ENCODE measurements at regions not wholly inside any gene's neighbourhood (a gene's known extent, or its start where the extent isn't known, plus 50 kb on each side); places are given as distances from the start of the nearest gene placed in this dataset.

GRCh38 chr16:75780669-75781068 is 54.4 kb upstream of the CPHXL start:
- Mint-ChIP-seq H3K27me3 (peaks cover 58% of the 10 kb centered on the region), H3K36me3 (no peaks in the 10 kb centered on the region), H3K9me3 (no peaks in the 10 kb centered on the region), H3K27ac (no peak overlapping the region), H3K4me1 (no peaks in the 10 kb centered on the region), H3K4me3 (no peak overlapping the region)
- ATAC-seq (ENCODE audit: low read depth) (no peak), DNase-seq (no peak)
- POLR2A ChIA-PET: no interaction called here

- no peak overlapping the region for H3K27ac Mint-ChIP-seq
- H3K27me3 Mint-ChIP-seq: peaks cover 52% of the 10 kb centered on the region
- H3K9me3 Mint-ChIP-seq: no peaks in the 10 kb centered on the region
- DNase-seq: no peak
- H3K36me3 Mint-ChIP-seq: no peaks in the 10 kb centered on the region
- no peak for ATAC-seq (ENCODE audit: low read depth)
- no peaks in the 10 kb centered on the region for H3K4me1 Mint-ChIP-seq
- POLR2A ChIA-PET: no interaction called here
- H3K4me3 Mint-ChIP-seq: no peak overlapping the region
These were observed 55.5 kb upstream of the CPHXL start for GRCh38 chr16:75781683-75782343.

GRCh38 chr16:75787440-75787839 is 61.1 kb upstream of the CPHXL start:
- Mint-ChIP-seq H3K27me3 (peaks cover 31% of the 10 kb centered on the region), H3K27ac (no peak overlapping the region), H3K9me3 (no peaks in the 10 kb centered on the region), H3K4me3 (no peak overlapping the region), H3K36me3 (no peaks in the 10 kb centered on the region), H3K4me1 (no peaks in the 10 kb centered on the region)
- DNase-seq (no peak), ATAC-seq (ENCODE audit: low read depth) (no peak)
- POLR2A ChIA-PET: no interaction called here

- H3K4me3 Mint-ChIP-seq: no peak overlapping the region
- H3K4me1 Mint-ChIP-seq: no peaks in the 10 kb centered on the region
- no peaks in the 10 kb centered on the region for H3K9me3 Mint-ChIP-seq
- H3K36me3 Mint-ChIP-seq: no peaks in the 10 kb centered on the region
- POLR2A ChIA-PET: no interaction called here
- ATAC-seq (ENCODE audit: low read depth): no peak
- H3K27me3 Mint-ChIP-seq: peaks cover 20% of the 10 kb centered on the region
- H3K27ac Mint-ChIP-seq: no peak overlapping the region
- DNase-seq: no peak
These were observed 62.9 kb upstream of the CPHXL start for GRCh38 chr16:75789237-75789636.

- Mint-ChIP-seq H3K36me3 (no peaks in the 10 kb centered on the region), H3K27me3 (peaks cover 3% of the 10 kb centered on the region), H3K27ac (no peak overlapping the region), H3K9me3 (no peaks in the 10 kb centered on the region), H3K4me1 (no peaks in the 10 kb centered on the region), H3K4me3 (no peak overlapping the region)
- ATAC-seq (ENCODE audit: low read depth): no peak
- no peak for DNase-seq
- POLR2A ChIA-PET: no interaction called here
These were observed 66.6 kb upstream of the CPHXL start for GRCh38 chr16:75792771-75793492.

GRCh38 chr16:75793641-75794040 is 67.4 kb upstream of the CPHXL start:
- Mint-ChIP-seq H3K4me3 (no peak overlapping the region), H3K27ac (no peak overlapping the region), H3K27me3 (peaks cover 2% of the 10 kb centered on the region), H3K4me1 (no peaks in the 10 kb centered on the region), H3K36me3 (no peaks in the 10 kb centered on the region), H3K9me3 (no peaks in the 10 kb centered on the region)
- DNase-seq: no peak
- POLR2A ChIA-PET: no interaction called here
- no peak for ATAC-seq (ENCODE audit: low read depth)

GRCh38 chr16:75794426-75794825 is 68.1 kb upstream of the CPHXL start:
- Mint-ChIP-seq H3K4me1 (no peaks in the 10 kb centered on the region), H3K4me3 (no peak overlapping the region), H3K27ac (no peak overlapping the region), H3K27me3 (peaks cover 2% of the 10 kb centered on the region), H3K9me3 (no peaks in the 10 kb centered on the region), H3K36me3 (no peaks in the 10 kb centered on the region)
- DNase-seq (no peak), ATAC-seq (ENCODE audit: low read depth) (no peak)
- POLR2A ChIA-PET: no interaction called here

GRCh38 chr16:75798714-75799113 is 72.4 kb upstream of the CPHXL start:
- POLR2A ChIA-PET: no interaction called here
- peaks cover 2% of the 10 kb centered on the region for H3K27me3 Mint-ChIP-seq
- no peak overlapping the region for H3K27ac Mint-ChIP-seq
- no peak overlapping the region for H3K4me3 Mint-ChIP-seq
- DNase-seq (no peak), ATAC-seq (ENCODE audit: low read depth) (no peak)
- no peaks in the 10 kb centered on the region for H3K4me1 Mint-ChIP-seq
- no peaks in the 10 kb centered on the region for H3K36me3 Mint-ChIP-seq
- no peaks in the 10 kb centered on the region for H3K9me3 Mint-ChIP-seq

- Mint-ChIP-seq H3K36me3 (no peaks in the 10 kb centered on the region), H3K4me1 (no peaks in the 10 kb centered on the region), H3K27ac (no peak overlapping the region), H3K9me3 (no peaks in the 10 kb centered on the region), H3K27me3 (peaks cover 2% of the 10 kb centered on the region), H3K4me3 (no peak overlapping the region)
- POLR2A ChIA-PET: no interaction called here
- DNase-seq: no peak
- no peak for ATAC-seq (ENCODE audit: low read depth)
These were observed 75.0 kb upstream of the CPHXL start for GRCh38 chr16:75801307-75801706.

GRCh38 chr16:75803753-75804152 is 77.5 kb upstream of the CPHXL start:
- peaks cover 3% of the 10 kb centered on the region for H3K27me3 Mint-ChIP-seq
- H3K36me3 Mint-ChIP-seq: no peaks in the 10 kb centered on the region
- H3K9me3 Mint-ChIP-seq: no peaks in the 10 kb centered on the region
- POLR2A ChIA-PET: no interaction called here
- H3K4me3 Mint-ChIP-seq: no peak overlapping the region
- no peak for DNase-seq
- H3K27ac Mint-ChIP-seq: no peak overlapping the region
- no peak for ATAC-seq (ENCODE audit: low read depth)
- no peaks in the 10 kb centered on the region for H3K4me1 Mint-ChIP-seq

GRCh38 chr16:75804368-75804767 is 78.1 kb upstream of the CPHXL start:
- DNase-seq: no peak
- Mint-ChIP-seq H3K4me1 (no peaks in the 10 kb centered on the region), H3K27me3 (peaks cover 3% of the 10 kb centered on the region), H3K36me3 (no peaks in the 10 kb centered on the region), H3K27ac (no peak overlapping the region), H3K4me3 (no peak overlapping the region), H3K9me3 (no peaks in the 10 kb centered on the region)
- no peak for ATAC-seq (ENCODE audit: low read depth)
- POLR2A ChIA-PET: no interaction called here

- Mint-ChIP-seq H3K4me3 (no peak overlapping the region), H3K4me1 (no peaks in the 10 kb centered on the region), H3K27ac (no peak overlapping the region), H3K36me3 (no peaks in the 10 kb centered on the region), H3K27me3 (peaks cover 5% of the 10 kb centered on the region), H3K9me3 (no peaks in the 10 kb centered on the region)
- ATAC-seq (ENCODE audit: low read depth) (no peak), DNase-seq (no peak)
- POLR2A ChIA-PET: no interaction called here
These were observed 79.7 kb upstream of the CPHXL start for GRCh38 chr16:75805946-75806345.

- no peak for DNase-seq
- H3K27me3 Mint-ChIP-seq: peaks cover 5% of the 10 kb centered on the region
- ATAC-seq (ENCODE audit: low read depth): no peak
- H3K4me1 Mint-ChIP-seq: no peaks in the 10 kb centered on the region
- H3K36me3 Mint-ChIP-seq: no peaks in the 10 kb centered on the region
- H3K27ac Mint-ChIP-seq: no peak overlapping the region
- H3K9me3 Mint-ChIP-seq: no peaks in the 10 kb centered on the region
- POLR2A ChIA-PET: no interaction called here
- H3K4me3 Mint-ChIP-seq: no peak overlapping the region
These were observed 80.2 kb upstream of the CPHXL start for GRCh38 chr16:75806487-75806886.

GRCh38 chr16:75810342-75810741 is 84.1 kb upstream of the CPHXL start:
- no peak overlapping the region for H3K27ac Mint-ChIP-seq
- no peaks in the 10 kb centered on the region for H3K4me1 Mint-ChIP-seq
- no peak for ATAC-seq (ENCODE audit: low read depth)

More at GRCh38 chr16:75810342-75810741, 84.1 kb upstream of the CPHXL start:
- no peak for DNase-seq
- Mint-ChIP-seq H3K4me3 (no peak overlapping the region), H3K9me3 (no peaks in the 10 kb centered on the region), H3K27me3 (peaks cover 5% of the 10 kb centered on the region), H3K36me3 (no peaks in the 10 kb centered on the region)
- POLR2A ChIA-PET: no interaction called here
